Osteoblast (primary cell): ENCODE measurements at regions not wholly inside any gene's neighbourhood (a gene's known extent, or its start where the extent isn't known, plus 50 kb on each side); places are given as distances from the start of the nearest gene placed in this dataset.

Experiments used
- DNase-seq: peaks from one replicate; pipeline ENCODE4 v3.0.0; 2011; ENCODE audit warnings: low spot score, mixed read lengths; ENCODE audit not compliant: insufficient read length; ENCODE audit errors: missing footprints
- H2AFZ ChIP-seq: 2 replicates; pipeline ENCODE4 v1.6.0; 2011; ENCODE audit warnings: mild to moderate bottlenecking, low read length
- H3K27ac ChIP-seq: 2 replicates; pipeline ENCODE4 v1.5.1; 2011; ENCODE audit warnings: mild to moderate bottlenecking, low read depth, low read length, moderate library complexity
- H3K27me3 ChIP-seq: 2 replicates; pipeline ENCODE4 v1.6.0; 2012; ENCODE audit warnings: mild to moderate bottlenecking, control low read depth, inconsistent platforms, low read length, moderate library complexity; ENCODE audit not compliant: insufficient read depth
- H3K36me3 ChIP-seq: 2 replicates; pipeline ENCODE4 v1.5.1; 2011; ENCODE audit warnings: mild to moderate bottlenecking, low read length, control low read depth, moderate library complexity; ENCODE audit not compliant: insufficient read depth
- H3K4me1 ChIP-seq: 2 replicates; pipeline ENCODE4 v1.5.1; 2011; ENCODE audit warnings: mild to moderate bottlenecking, low read length, control low read depth, moderate library complexity; ENCODE audit not compliant: insufficient read depth
- H3K4me2 ChIP-seq: 2 replicates; pipeline ENCODE4 v1.6.0; 2011; ENCODE audit warnings: mild to moderate bottlenecking, low read length; ENCODE audit not compliant: insufficient read depth
- H3K4me3 ChIP-seq: fragments of 200-600 bp; sonication (generic); 3 replicates; pipeline ENCODE4 v1.5.1; 2012; ENCODE audit warnings: mild to moderate bottlenecking, low read length, inconsistent platforms; ENCODE audit not compliant: insufficient read depth
- H3K79me2 ChIP-seq: 2 replicates; pipeline ENCODE4 v1.6.0; 2012; ENCODE audit warnings: mild to moderate bottlenecking, low read length, control low read depth, inconsistent platforms; ENCODE audit not compliant: insufficient read depth
- H3K9me3 ChIP-seq: 2 replicates; pipeline ENCODE4 v1.5.1; 2011; ENCODE audit warnings: low read depth, low read length, control low read depth
- H4K20me1 ChIP-seq: 2 replicates; pipeline ENCODE4 v1.6.0; 2012; ENCODE audit warnings: mild to moderate bottlenecking, low read length, control low read depth; ENCODE audit not compliant: insufficient read depth
- CTCF ChIP-seq: IDR thresholded peaks from 2 replicates; pipeline ENCODE4 v1.5.1; 2011; ENCODE audit warnings: mild to moderate bottlenecking, low read depth, low read length, moderate library complexity; ENCODE audit errors: extremely low read depth

GRCh38 chr6:84920021-84920420 lies 155.6 kb upstream of the TBX18 start:
- no peaks in the 10 kb centered on the region for H3K79me2 ChIP-seq
- no peak overlapping the region for H3K4me2 ChIP-seq
- H2AFZ ChIP-seq: no peak overlapping the region
- DNase-seq: no peak
- H3K36me3 ChIP-seq: no peaks in the 10 kb centered on the region
- H4K20me1 ChIP-seq: no peaks in the 10 kb centered on the region
- H3K4me3 ChIP-seq: no peak overlapping the region
- TF ChIP-seq CTCF: no peak
- no peaks in the 10 kb centered on the region for H3K4me1 ChIP-seq
- no peaks in the 10 kb centered on the region for H3K9me3 ChIP-seq
- no peak overlapping the region for H3K27ac ChIP-seq
- H3K27me3 ChIP-seq: no peaks in the 10 kb centered on the region

GRCh38 chr6:84916704-84917103 lies 152.3 kb upstream of the TBX18 start:
- Histone ChIP-seq H4K20me1 (no peaks in the 10 kb centered on the region), H3K4me1 (no peaks in the 10 kb centered on the region), H3K27ac (no peak overlapping the region), H3K4me3 (no peak overlapping the region), H2AFZ (no peak overlapping the region), H3K36me3 (no peaks in the 10 kb centered on the region), H3K4me2 (no peak overlapping the region), H3K79me2 (no peaks in the 10 kb centered on the region), H3K9me3 (no peaks in the 10 kb centered on the region), H3K27me3 (no peaks in the 10 kb centered on the region)
- no peak for TF ChIP-seq CTCF
- DNase-seq: no peak

GRCh38 chr6:84912472-84913322 lies 148.3 kb upstream of the TBX18 start:
- no peak overlapping the region for H2AFZ ChIP-seq
- no peak for DNase-seq
- TF ChIP-seq CTCF: no peak
- H3K4me1 ChIP-seq: no peaks in the 10 kb centered on the region
- no peaks in the 10 kb centered on the region for H3K79me2 ChIP-seq
- H3K27ac ChIP-seq: no peak overlapping the region
- H3K9me3 ChIP-seq: no peaks in the 10 kb centered on the region
- H3K36me3 ChIP-seq: no peaks in the 10 kb centered on the region
- H4K20me1 ChIP-seq: no peaks in the 10 kb centered on the region
- no peaks in the 10 kb centered on the region for H3K27me3 ChIP-seq
- H3K4me2 ChIP-seq: no peak overlapping the region
- H3K4me3 ChIP-seq: no peak overlapping the region

GRCh38 chr6:84910906-84911607 lies 146.7 kb upstream of the TBX18 start:
- Histone ChIP-seq H2AFZ (no peak overlapping the region), H3K4me3 (no peak overlapping the region), H3K27ac (no peak overlapping the region), H3K4me1 (no peaks in the 10 kb centered on the region), H3K27me3 (no peaks in the 10 kb centered on the region), H3K36me3 (no peaks in the 10 kb centered on the region), H3K4me2 (no peak overlapping the region), H3K9me3 (no peaks in the 10 kb centered on the region), H3K79me2 (no peaks in the 10 kb centered on the region), H4K20me1 (no peaks in the 10 kb centered on the region)
- no peak for DNase-seq
- TF ChIP-seq CTCF: no peak
